Astrocyte of the cerebellum (primary cell): ENCODE measurements at regions not wholly inside any gene's neighbourhood (a gene's known extent, or its start where the extent isn't known, plus 50 kb on each side); places are given as distances from the start of the nearest gene placed in this dataset.

ENCODE experiments used
- DNase-seq: peaks from one replicate; pipeline ENCODE4 v3.0.0-alpha.2; 2011; ENCODE audit warnings: low read depth
- H3K4me3 ChIP-seq: 2 replicates; pipeline ENCODE4 v1.5.1; 2011; ENCODE audit warnings: mild to moderate bottlenecking, low read depth, low read length, moderate library complexity
- CTCF ChIP-seq: IDR thresholded peaks from 2 replicates; pipeline ENCODE4 v1.5.1; 2012; ENCODE audit warnings: low read length, low read depth, moderate library complexity, mild to moderate bottlenecking; ENCODE audit errors: missing control alignments
- in situ Hi-C: cut with HindIII; loops from 2 replicates; pipeline ENCODE4 v1.10.0; 2017; ENCODE audit warnings: low sequenced_read_pairs

- TF ChIP-seq CTCF = no peak
- DNase-seq = no peak
- no peak overlapping the region for H3K4me3 ChIP-seq
- in situ Hi-C loops = no loop called here
Observed at GRCh38 chr18:25005541-25006403, 346.2 kb downstream of the ZNF521 start.

- no peak overlapping the region for H3K4me3 ChIP-seq
- no peak for DNase-seq
- TF ChIP-seq CTCF = no peak
- in situ Hi-C loops = no loop called here
Observed at GRCh38 chr18:25010623-25011374, 341.2 kb downstream of the ZNF521 start.
